H1 (cell line): ENCODE measurements at regions not wholly inside any gene's neighbourhood (a gene's known extent, or its start where the extent isn't known, plus 50 kb on each side); places are given as distances from the start of the nearest gene placed in this dataset.

Source experiments
- CTBP2 ChIP-seq: IDR thresholded peaks from 2 replicates; pipeline ENCODE4 v1.7.0; 2011; ENCODE audit warnings: borderline replicate concordance, mild to moderate bottlenecking, moderate library complexity, mixed read lengths, low read length; ENCODE audit not compliant: insufficient read depth, insufficient read length
- EP300 ChIP-seq, 2 experiments: IDR thresholded peaks; 1 replicate in 1 of 2; 2 replicates in 1 of 2; pipeline ENCODE4 v1.6.1; 2011 to 2012; ENCODE audit warnings: low read depth in 2 of 2, low read length in 2 of 2, mild to moderate bottlenecking in 2 of 2, borderline replicate concordance in 1 of 2, inconsistent platforms in 1 of 2, moderate library complexity in 1 of 2
- JUND ChIP-seq: IDR thresholded peaks from 2 replicates; pipeline ENCODE4 v1.6.1; 2011; ENCODE audit warnings: mild to moderate bottlenecking, improper control_type of control experiment, low read length
- TF ChIP-seq, protein P1 (sequence below): fragments of 300-600 bp; sonication (generic); IDR thresholded peaks from 2 replicates; pipeline ENCODE4 v1.7.1; 2012; ENCODE audit warnings: low read length, moderate library complexity, mild to moderate bottlenecking, inconsistent platforms; ENCODE audit not compliant: insufficient replicate concordance
- TF ChIP-seq, protein P2 (sequence below): IDR thresholded peaks from 2 replicates; pipeline ENCODE4 v1.6.1; 2012; ENCODE audit warnings: low read length, inconsistent platforms

GRCh38 chr2:151111599-151112278, 149.9 kb downstream of the RBM43 start (continued):
- TF ChIP-seq, protein P1, sequence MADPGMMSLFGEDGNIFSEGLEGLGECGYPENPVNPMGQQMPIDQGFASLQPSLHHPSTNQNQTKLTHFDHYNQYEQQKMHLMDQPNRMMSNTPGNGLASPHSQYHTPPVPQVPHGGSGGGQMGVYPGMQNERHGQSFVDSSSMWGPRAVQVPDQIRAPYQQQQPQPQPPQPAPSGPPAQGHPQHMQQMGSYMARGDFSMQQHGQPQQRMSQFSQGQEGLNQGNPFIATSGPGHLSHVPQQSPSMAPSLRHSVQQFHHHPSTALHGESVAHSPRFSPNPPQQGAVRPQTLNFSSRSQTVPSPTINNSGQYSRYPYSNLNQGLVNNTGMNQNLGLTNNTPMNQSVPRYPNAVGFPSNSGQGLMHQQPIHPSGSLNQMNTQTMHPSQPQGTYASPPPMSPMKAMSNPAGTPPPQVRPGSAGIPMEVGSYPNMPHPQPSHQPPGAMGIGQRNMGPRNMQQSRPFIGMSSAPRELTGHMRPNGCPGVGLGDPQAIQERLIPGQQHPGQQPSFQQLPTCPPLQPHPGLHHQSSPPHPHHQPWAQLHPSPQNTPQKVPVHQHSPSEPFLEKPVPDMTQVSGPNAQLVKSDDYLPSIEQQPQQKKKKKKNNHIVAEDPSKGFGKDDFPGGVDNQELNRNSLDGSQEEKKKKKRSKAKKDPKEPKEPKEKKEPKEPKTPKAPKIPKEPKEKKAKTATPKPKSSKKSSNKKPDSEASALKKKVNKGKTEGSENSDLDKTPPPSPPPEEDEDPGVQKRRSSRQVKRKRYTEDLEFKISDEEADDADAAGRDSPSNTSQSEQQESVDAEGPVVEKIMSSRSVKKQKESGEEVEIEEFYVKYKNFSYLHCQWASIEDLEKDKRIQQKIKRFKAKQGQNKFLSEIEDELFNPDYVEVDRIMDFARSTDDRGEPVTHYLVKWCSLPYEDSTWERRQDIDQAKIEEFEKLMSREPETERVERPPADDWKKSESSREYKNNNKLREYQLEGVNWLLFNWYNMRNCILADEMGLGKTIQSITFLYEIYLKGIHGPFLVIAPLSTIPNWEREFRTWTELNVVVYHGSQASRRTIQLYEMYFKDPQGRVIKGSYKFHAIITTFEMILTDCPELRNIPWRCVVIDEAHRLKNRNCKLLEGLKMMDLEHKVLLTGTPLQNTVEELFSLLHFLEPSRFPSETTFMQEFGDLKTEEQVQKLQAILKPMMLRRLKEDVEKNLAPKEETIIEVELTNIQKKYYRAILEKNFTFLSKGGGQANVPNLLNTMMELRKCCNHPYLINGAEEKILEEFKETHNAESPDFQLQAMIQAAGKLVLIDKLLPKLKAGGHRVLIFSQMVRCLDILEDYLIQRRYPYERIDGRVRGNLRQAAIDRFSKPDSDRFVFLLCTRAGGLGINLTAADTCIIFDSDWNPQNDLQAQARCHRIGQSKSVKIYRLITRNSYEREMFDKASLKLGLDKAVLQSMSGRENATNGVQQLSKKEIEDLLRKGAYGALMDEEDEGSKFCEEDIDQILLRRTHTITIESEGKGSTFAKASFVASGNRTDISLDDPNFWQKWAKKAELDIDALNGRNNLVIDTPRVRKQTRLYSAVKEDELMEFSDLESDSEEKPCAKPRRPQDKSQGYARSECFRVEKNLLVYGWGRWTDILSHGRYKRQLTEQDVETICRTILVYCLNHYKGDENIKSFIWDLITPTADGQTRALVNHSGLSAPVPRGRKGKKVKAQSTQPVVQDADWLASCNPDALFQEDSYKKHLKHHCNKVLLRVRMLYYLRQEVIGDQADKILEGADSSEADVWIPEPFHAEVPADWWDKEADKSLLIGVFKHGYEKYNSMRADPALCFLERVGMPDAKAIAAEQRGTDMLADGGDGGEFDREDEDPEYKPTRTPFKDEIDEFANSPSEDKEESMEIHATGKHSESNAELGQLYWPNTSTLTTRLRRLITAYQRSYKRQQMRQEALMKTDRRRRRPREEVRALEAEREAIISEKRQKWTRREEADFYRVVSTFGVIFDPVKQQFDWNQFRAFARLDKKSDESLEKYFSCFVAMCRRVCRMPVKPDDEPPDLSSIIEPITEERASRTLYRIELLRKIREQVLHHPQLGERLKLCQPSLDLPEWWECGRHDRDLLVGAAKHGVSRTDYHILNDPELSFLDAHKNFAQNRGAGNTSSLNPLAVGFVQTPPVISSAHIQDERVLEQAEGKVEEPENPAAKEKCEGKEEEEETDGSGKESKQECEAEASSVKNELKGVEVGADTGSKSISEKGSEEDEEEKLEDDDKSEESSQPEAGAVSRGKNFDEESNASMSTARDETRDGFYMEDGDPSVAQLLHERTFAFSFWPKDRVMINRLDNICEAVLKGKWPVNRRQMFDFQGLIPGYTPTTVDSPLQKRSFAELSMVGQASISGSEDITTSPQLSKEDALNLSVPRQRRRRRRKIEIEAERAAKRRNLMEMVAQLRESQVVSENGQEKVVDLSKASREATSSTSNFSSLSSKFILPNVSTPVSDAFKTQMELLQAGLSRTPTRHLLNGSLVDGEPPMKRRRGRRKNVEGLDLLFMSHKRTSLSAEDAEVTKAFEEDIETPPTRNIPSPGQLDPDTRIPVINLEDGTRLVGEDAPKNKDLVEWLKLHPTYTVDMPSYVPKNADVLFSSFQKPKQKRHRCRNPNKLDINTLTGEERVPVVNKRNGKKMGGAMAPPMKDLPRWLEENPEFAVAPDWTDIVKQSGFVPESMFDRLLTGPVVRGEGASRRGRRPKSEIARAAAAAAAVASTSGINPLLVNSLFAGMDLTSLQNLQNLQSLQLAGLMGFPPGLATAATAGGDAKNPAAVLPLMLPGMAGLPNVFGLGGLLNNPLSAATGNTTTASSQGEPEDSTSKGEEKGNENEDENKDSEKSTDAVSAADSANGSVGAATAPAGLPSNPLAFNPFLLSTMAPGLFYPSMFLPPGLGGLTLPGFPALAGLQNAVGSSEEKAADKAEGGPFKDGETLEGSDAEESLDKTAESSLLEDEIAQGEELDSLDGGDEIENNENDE = peak; percentile 81
- TF ChIP-seq EP300 (IDR thresholded peaks at IDR 0.05; ENCODE audit: borderline replicate concordance in 1 of 2, low read depth in 2 of 2, low read length in 2 of 2) (0 out of 3 replicates have a peak, but pooled peaks of 1 of the 2 experiments have one; percentile 51), JUND (peak; percentile 60; the same call in 1 of the 2 replicates), CTBP2 (no peak)
- TF ChIP-seq, protein P2, sequence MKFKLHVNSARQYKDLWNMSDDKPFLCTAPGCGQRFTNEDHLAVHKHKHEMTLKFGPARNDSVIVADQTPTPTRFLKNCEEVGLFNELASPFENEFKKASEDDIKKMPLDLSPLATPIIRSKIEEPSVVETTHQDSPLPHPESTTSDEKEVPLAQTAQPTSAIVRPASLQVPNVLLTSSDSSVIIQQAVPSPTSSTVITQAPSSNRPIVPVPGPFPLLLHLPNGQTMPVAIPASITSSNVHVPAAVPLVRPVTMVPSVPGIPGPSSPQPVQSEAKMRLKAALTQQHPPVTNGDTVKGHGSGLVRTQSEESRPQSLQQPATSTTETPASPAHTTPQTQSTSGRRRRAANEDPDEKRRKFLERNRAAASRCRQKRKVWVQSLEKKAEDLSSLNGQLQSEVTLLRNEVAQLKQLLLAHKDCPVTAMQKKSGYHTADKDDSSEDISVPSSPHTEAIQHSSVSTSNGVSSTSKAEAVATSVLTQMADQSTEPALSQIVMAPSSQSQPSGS = peak; percentile 55; the same call in 1 of the 2 replicates
